Germinal center (tissue), 1 donor: ENCODE measurements at regions not wholly inside any gene's neighbourhood (a gene's known extent, or its start where the extent isn't known, plus 50 kb on each side); places are given as distances from the start of the nearest gene placed in this dataset.

Source experiments
- DNase-seq: peaks from one replicate; pipeline ENCODE4 v3.0.0; 2012; ENCODE audit warnings: mixed read lengths, low spot score

DNA sequence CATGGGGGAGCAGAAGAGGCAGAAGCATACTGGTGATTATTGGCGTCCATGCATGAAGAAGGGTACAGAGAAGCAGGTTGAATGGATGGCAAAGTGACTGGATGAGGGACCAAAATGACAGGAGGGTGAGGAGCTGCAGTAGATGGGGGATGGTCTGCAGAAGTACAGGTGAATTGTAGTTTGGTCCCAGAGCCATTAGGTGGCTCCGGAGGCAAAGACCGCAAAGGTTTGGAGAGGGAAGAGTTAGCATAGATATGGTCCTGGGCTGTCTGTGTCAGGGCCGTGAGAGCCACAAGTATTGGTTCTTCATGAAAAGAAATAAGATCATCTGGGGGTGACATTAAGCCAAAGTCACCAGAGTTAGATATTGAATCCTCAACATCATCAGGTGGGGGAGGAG lies 59.0 kb upstream of the ZNF726 start:
- DNase-seq: no peak

DNA sequence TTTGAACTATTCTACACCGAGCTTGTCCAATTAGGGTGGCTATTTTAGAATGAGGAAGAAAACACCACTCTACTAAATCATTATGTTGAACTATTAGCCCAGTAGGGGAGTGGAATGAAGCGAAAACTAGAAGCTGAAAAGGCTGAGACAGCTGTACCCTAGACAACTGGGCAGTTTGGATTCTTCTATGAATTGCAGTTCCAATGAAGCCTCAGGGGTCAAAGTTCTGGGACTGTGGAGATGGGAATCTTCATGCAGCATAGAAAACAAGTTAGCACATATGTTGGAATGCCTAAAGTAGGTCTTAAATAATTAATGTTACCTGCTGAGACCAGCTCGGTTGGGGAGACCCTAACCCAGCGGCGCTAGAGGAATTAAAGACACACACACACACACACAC lies 62.7 kb upstream of the ZNF726 start:
- DNase-seq: no peak

DNA sequence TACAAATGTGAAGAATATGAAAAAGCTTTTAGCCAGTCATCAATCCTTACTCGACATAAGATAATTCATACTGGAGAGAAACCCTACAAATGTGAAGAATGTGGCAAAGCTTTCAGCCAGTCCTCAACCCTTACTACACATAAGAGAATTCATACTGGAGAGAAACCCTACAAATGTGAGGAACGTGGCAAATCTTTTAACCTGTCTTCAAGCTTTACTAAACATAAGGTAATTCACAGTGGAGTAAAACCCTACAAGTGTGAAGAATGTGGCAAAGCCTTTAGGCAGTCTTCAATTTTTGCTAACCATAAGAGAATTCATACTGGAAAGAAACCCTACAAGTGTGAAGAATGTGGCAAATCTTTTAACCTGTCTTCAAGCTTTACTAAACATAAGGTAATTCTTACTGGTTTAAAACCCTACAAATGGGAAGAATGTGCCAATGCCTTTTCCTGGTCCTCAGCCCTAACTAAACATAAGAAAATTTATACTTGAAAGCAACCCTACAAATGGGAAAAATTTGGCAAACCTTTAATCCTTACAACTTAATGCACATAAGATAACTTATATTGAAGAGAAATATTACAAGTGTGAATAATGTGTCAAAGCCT lies 74.1 kb upstream of the ZNF681 start:
- no peak for DNase-seq

DNA sequence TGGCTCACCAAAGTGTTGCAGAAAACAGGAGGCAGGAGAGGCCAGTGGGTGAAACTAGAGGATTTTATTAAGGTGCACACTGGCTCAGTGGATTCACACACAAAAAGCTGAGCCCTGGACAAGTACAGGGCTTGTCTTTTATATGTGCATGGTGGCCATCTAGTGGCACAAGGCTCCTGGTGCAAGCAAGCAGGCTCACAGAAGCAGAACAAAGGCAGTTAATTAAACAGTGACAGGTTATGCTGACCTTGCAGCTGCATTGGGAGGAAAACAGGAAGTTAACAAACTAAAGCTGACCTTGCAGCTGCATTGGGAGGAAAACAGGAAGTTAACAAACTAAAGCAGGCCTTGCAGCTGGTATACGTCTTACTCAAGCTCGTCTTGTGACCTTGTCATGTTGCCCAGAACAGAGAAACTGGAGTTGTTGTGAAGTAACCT lies 65.3 kb upstream of the ZNF681 start:
- peak; percentile 56 for DNase-seq

DNA sequence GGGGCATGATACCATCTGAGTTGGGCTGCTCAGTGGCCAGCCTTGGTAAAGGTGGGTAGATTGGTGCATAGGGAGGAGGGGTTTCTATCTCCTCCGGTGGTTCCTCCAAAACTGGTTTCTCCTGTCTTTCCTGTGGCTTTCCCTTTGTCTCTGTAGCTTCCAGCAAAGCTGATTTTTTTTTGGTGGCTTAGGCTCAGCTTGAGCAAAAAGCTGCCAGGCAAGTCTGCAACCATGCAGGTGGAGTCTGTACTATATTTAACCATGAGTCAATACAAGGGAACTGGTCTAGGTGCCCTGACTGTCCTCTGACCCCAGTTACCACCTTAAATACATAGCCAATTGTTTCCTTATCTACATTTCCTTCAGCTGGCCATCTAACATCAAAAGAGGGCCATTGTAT lies 64.0 kb upstream of the ZNF681 start:
- DNase-seq: no peak

DNA sequence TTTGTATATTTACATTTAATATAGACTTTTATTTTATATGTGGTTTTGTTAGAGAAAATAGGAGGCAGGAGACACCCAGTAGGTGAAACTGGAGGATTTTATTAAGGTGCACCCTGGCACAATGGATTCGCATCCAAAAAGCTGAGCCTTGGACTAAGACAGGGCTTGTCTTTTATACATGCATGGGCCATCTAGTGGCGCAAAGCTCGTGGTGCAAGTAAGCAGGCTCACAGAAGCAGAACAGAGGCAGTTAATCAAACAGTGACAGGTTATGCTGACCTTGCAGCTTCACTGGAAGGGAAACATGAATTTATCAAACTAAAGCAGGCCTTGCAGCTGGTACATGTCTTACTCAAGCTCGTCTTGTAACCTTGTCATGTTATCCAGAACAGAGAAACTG lies 58.8 kb upstream of the ZNF681 start:
- DNase-seq: peak; percentile 19

DNA sequence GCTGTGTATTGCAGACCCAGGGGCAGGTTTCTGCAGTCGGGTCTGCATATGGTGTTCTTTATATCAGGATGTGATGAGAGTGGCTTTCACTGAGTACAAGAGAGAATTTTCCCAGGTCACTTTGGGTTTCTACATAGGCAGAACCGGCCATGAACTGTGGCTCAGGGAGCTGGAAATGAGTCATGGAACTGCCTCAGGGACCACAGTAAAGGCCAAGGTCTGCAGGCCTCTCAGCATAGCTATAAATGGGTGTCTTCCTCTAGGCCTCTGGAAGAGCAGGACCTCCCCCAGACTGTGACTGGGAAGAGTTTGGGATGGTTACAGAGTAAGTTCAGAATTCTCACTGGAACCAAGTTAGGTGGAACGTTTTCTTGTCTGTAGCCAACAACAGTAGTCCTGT lies 51.8 kb upstream of the ZNF681 start:
- no peak for DNase-seq
